H9 (cell line): ENCODE measurements at regions not wholly inside any gene's neighbourhood (a gene's known extent, or its start where the extent isn't known, plus 50 kb on each side); places are given as distances from the start of the nearest gene placed in this dataset.

Experiments used
- DNase-seq: peaks from one replicate; pipeline ENCODE4 v3.0.0-alpha.2; 2017
- H2AFZ ChIP-seq: one replicate; pipeline ENCODE4 v1.6.1; 2013; ENCODE audit warnings: mild to moderate bottlenecking, low read length, control low read depth, moderate library complexity
- H2AK5ac ChIP-seq: 2 replicates; pipeline ENCODE4 v1.6.1; 2013; ENCODE audit warnings: low read length, control low read depth, mixed read lengths; ENCODE audit not compliant: insufficient read length
- H2BK120ac ChIP-seq: one replicate; pipeline ENCODE4 v1.6.1; 2013; ENCODE audit warnings: low read depth, mild to moderate bottlenecking, low read length, control low read depth, inconsistent platforms; ENCODE audit not compliant: poor library complexity, severe bottlenecking
- H2BK12ac ChIP-seq: 2 replicates; pipeline ENCODE4 v1.6.1; 2013; ENCODE audit warnings: low read length, control low read depth, mixed read lengths, low read depth; ENCODE audit not compliant: insufficient read length
- H2BK15ac ChIP-seq: 2 replicates; pipeline ENCODE4 v1.6.1; 2013; ENCODE audit warnings: low read depth, low read length, control low read depth
- H2BK20ac ChIP-seq: one replicate; pipeline ENCODE4 v1.6.1; 2013; ENCODE audit warnings: low read depth, mild to moderate bottlenecking, low read length, control low read depth, inconsistent platforms; ENCODE audit not compliant: poor library complexity, severe bottlenecking
- H2BK5ac ChIP-seq: 2 replicates; pipeline ENCODE4 v1.6.1; 2013; ENCODE audit warnings: low read length, control low read depth, mixed read lengths; ENCODE audit not compliant: insufficient read length
- H3K14ac ChIP-seq: 2 replicates; pipeline ENCODE4 v1.6.1; 2013; ENCODE audit warnings: low read length, control low read depth; ENCODE audit not compliant: insufficient read depth
- H3K18ac ChIP-seq: 2 replicates; pipeline ENCODE4 v1.6.1; 2013; ENCODE audit warnings: low read depth, mild to moderate bottlenecking, mixed read lengths, low read length, control low read depth; ENCODE audit not compliant: insufficient read length
- H3K23ac ChIP-seq: 2 replicates; pipeline ENCODE4 v1.6.1; 2013; ENCODE audit warnings: low read length, control low read depth, mixed read lengths, low read depth; ENCODE audit not compliant: insufficient read length
- H3K23me2 ChIP-seq: 2 replicates; pipeline ENCODE4 v1.6.1; 2013; ENCODE audit warnings: low read depth, mild to moderate bottlenecking, mixed read lengths, low read length, control low read depth; ENCODE audit not compliant: insufficient read length, poor library complexity, severe bottlenecking
- H3K27ac ChIP-seq: 2 replicates; pipeline ENCODE4 v1.5.1; 2013; ENCODE audit warnings: low read length, control low read depth, mixed read lengths, low read depth; ENCODE audit not compliant: insufficient read length
- H3K27me3 ChIP-seq: 2 replicates; pipeline ENCODE4 v1.6.1; 2013; ENCODE audit warnings: low read length, control low read depth, inconsistent platforms; ENCODE audit not compliant: insufficient read depth
- H3K4ac ChIP-seq: 2 replicates; pipeline ENCODE4 v1.6.1; 2013; ENCODE audit warnings: low read depth, mild to moderate bottlenecking, control low read depth, inconsistent platforms, low read length, moderate library complexity
- H3K4me1 ChIP-seq: 2 replicates; pipeline ENCODE4 v1.6.1; 2013; ENCODE audit warnings: low read length, control low read depth, inconsistent platforms; ENCODE audit not compliant: insufficient read depth
- H3K4me2 ChIP-seq: 2 replicates; pipeline ENCODE4 v1.6.1; 2013; ENCODE audit warnings: low read length, control low read depth, mixed read lengths; ENCODE audit not compliant: insufficient read length, insufficient read depth
- H3K56ac ChIP-seq: 2 replicates; pipeline ENCODE4 v1.6.1; 2013; ENCODE audit warnings: low read depth, mild to moderate bottlenecking, mixed read lengths, low read length, control low read depth; ENCODE audit not compliant: insufficient read length
- H3K79me1 ChIP-seq: 2 replicates; pipeline ENCODE4 v1.6.1; 2013; ENCODE audit warnings: low read depth, mild to moderate bottlenecking, moderate library complexity, low read length, control low read depth, inconsistent platforms; ENCODE audit not compliant: insufficient read depth, poor library complexity, severe bottlenecking
- H3K79me2 ChIP-seq: 2 replicates; pipeline ENCODE4 v1.6.1; 2013; ENCODE audit warnings: low read length, control low read depth, inconsistent platforms; ENCODE audit not compliant: insufficient read depth
- H3K9ac ChIP-seq: 2 replicates; pipeline ENCODE4 v1.6.1; 2013; ENCODE audit warnings: low read length, control low read depth, mixed read lengths; ENCODE audit not compliant: insufficient read length; ENCODE audit errors: extremely low read depth
- H3K9me3 ChIP-seq: one replicate; pipeline ENCODE4 v1.6.1; 2013; ENCODE audit warnings: low read depth, low read length, inconsistent platforms; ENCODE audit not compliant: control insufficient read depth
- H3T11ph ChIP-seq: one replicate; pipeline ENCODE4 v1.6.1; 2013; ENCODE audit warnings: mild to moderate bottlenecking, low read length, control low read depth, inconsistent platforms
- H4K20me1 ChIP-seq: one replicate; pipeline ENCODE4 v1.6.1; 2013; ENCODE audit not compliant: control insufficient read depth, insufficient read length, insufficient read depth
- H4K5ac ChIP-seq: 2 replicates; pipeline ENCODE4 v1.6.1; 2013; ENCODE audit warnings: low read depth, mild to moderate bottlenecking, mixed read lengths, low read length, control low read depth; ENCODE audit not compliant: insufficient read length
- H4K8ac ChIP-seq: replicated peaks from 2 replicates; pipeline ENCODE4 v1.6.1; 2013; ENCODE audit warnings: low read length, control low read depth, mixed read lengths, low read depth; ENCODE audit not compliant: insufficient read length
- H4K91ac ChIP-seq: 2 replicates; pipeline ENCODE4 v1.6.1; 2013; ENCODE audit warnings: low read depth, mild to moderate bottlenecking, moderate library complexity, mixed read lengths, low read length, control low read depth; ENCODE audit not compliant: insufficient read length
- H3K27ac Mint-ChIP-seq, 3 experiments: 2 replicates in 2 of 3; 3 replicates in 1 of 3; pipeline ENCODE4 v1.8.0; 2020 to 2021; ENCODE audit warnings: mixed read lengths in 3 of 3, mild to moderate bottlenecking in 1 of 3, moderate library complexity in 1 of 3
- H3K27me3 Mint-ChIP-seq: 2 replicates; pipeline ENCODE4 v1.8.0; 2021; ENCODE audit warnings: low read depth, mild to moderate bottlenecking, moderate library complexity, mixed read lengths
- H3K36me3 Mint-ChIP-seq, 3 experiments: 2 replicates in 2 of 3; 3 replicates in 1 of 3; pipeline ENCODE4 v1.8.0; 2020 to 2021; ENCODE audit warnings: low read depth in 3 of 3, mixed read lengths in 3 of 3; ENCODE audit not compliant: insufficient read depth in 1 of 3
- H3K4me1 Mint-ChIP-seq, 2 experiments: 2 replicates each; pipeline ENCODE4 v1.8.0; 2020; ENCODE audit warnings: mixed read lengths in 2 of 2
- H3K4me3 Mint-ChIP-seq, 2 experiments: 2 replicates in 1 of 2; 3 replicates in 1 of 2; pipeline ENCODE4 v1.8.0; 2020 to 2021; ENCODE audit warnings: mild to moderate bottlenecking in 2 of 2, mixed read lengths in 2 of 2, moderate library complexity in 1 of 2
- H3K9me3 Mint-ChIP-seq, 2 experiments: 2 replicates in 1 of 2; 3 replicates in 1 of 2; pipeline ENCODE4 v1.8.0; 2020; ENCODE audit warnings: mild to moderate bottlenecking in 2 of 2, mixed read lengths in 2 of 2, moderate library complexity in 1 of 2
- WGBS: extraction: QIAGEN DNeasy Blood & Tissue Kit; methylation state at CpG from one replicate; pipeline ENCODE4 v1.1.7; 2013; ENCODE audit warnings: missing lambda C conversion rate, low lambda C conversion rate, mixed read lengths; ENCODE audit not compliant: insufficient read length; ENCODE audit errors: extremely low coverage; 5-methylcytosine and 5-hydroxymethylcytosine counted together
- TF ChIP-seq, protein P1 (sequence below): fragments of 200-600 bp; sonication (generic); conservative IDR thresholded peaks from 3 replicates; pipeline ENCODE4 v1.8.0; 2021; ENCODE audit warnings: antibody characterized with exemption, mild to moderate bottlenecking

DNA sequence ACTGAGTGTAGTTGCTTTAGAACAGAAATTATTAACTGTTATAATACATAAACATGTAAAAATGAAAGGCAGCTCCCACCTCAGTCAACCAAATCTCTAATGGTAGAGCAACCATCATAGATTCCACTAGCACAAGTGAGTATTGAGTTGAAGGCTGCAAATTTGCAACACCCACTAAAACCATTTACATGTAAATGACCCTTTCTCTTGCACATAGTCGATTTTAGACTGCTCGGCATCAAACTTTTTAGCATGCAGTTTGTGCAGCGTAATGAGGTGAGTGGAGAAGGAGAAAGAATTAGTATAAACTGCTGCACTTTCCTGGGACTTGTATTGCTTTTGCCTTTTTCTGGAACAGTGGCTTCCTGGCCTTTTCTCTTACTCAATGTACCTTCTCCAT is 62.8 kb downstream of the FBXO5 start:
- no peak overlapping the region for H3T11ph ChIP-seq
- no peaks in the 10 kb centered on the region for H3K79me2 ChIP-seq
- H2BK120ac ChIP-seq: no peak overlapping the region
- H4K5ac ChIP-seq: no peak overlapping the region
- H3K14ac ChIP-seq: no peak overlapping the region
- H3K27ac Mint-ChIP-seq: 0 out of 7 replicates have a peak overlapping the region, but pooled peaks of 1 of the 3 experiments have one; percentile 5
- H3K4me1 ChIP-seq: peaks cover 3% of the 10 kb centered on the region; the same call in 1 of the 2 replicates
- no peak overlapping the region for H3K9ac ChIP-seq
- no peaks in the 10 kb centered on the region; a peak in 1 of 7 replicates for H3K36me3 Mint-ChIP-seq
- no peaks in the 10 kb centered on the region for H3K79me1 ChIP-seq
- H4K8ac ChIP-seq: no peak overlapping the region
- no peak overlapping the region for H2BK15ac ChIP-seq
- H3K23ac ChIP-seq: no peak overlapping the region
- H2BK12ac ChIP-seq: no peak overlapping the region
- no peak overlapping the region for H4K91ac ChIP-seq
- H3K4me1 Mint-ChIP-seq: peaks cover 11 to 16% of the 10 kb centered on the region in 2 experiments
- no peaks in the 10 kb centered on the region for H3K23me2 ChIP-seq
- H2BK20ac ChIP-seq: no peak overlapping the region
- H3K27ac ChIP-seq: no peak overlapping the region
- no peak overlapping the region for H2AK5ac ChIP-seq
- no peaks in the 10 kb centered on the region for H3K27me3 Mint-ChIP-seq
- no peak overlapping the region for H3K56ac ChIP-seq
- H2BK5ac ChIP-seq: no peak overlapping the region
- H4K20me1 ChIP-seq: no peaks in the 10 kb centered on the region
- no peaks in the 10 kb centered on the region for H3K27me3 ChIP-seq
- no peak overlapping the region for H3K4me2 ChIP-seq
- no peaks in the 10 kb centered on the region for H3K9me3 ChIP-seq
- no peak overlapping the region for H2AFZ ChIP-seq
- no CpG with 5 or more reads among the region's 3 CpGs for WGBS
- H3K4me3 Mint-ChIP-seq: no peak overlapping the region
- H3K9me3 Mint-ChIP-seq: 0 out of 5 replicates have a peak, but pooled peaks cover 0 to 4% of the 10 kb centered on the region in 2 experiments
- DNase-seq: no peak
- no peak overlapping the region for H3K18ac ChIP-seq
- H3K4ac ChIP-seq: no peak overlapping the region
- TF ChIP-seq, protein P1, sequence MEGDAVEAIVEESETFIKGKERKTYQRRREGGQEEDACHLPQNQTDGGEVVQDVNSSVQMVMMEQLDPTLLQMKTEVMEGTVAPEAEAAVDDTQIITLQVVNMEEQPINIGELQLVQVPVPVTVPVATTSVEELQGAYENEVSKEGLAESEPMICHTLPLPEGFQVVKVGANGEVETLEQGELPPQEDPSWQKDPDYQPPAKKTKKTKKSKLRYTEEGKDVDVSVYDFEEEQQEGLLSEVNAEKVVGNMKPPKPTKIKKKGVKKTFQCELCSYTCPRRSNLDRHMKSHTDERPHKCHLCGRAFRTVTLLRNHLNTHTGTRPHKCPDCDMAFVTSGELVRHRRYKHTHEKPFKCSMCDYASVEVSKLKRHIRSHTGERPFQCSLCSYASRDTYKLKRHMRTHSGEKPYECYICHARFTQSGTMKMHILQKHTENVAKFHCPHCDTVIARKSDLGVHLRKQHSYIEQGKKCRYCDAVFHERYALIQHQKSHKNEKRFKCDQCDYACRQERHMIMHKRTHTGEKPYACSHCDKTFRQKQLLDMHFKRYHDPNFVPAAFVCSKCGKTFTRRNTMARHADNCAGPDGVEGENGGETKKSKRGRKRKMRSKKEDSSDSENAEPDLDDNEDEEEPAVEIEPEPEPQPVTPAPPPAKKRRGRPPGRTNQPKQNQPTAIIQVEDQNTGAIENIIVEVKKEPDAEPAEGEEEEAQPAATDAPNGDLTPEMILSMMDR: no peak
